HT1080 (cell line): ENCODE measurements at regions not wholly inside any gene's neighbourhood (a gene's known extent, or its start where the extent isn't known, plus 50 kb on each side); places are given as distances from the start of the nearest gene placed in this dataset.

Source experiments
- DNase-seq: peaks from one replicate; pipeline ENCODE4 v3.0.0-alpha.2; 2015; ENCODE audit warnings: low read depth

DNA sequence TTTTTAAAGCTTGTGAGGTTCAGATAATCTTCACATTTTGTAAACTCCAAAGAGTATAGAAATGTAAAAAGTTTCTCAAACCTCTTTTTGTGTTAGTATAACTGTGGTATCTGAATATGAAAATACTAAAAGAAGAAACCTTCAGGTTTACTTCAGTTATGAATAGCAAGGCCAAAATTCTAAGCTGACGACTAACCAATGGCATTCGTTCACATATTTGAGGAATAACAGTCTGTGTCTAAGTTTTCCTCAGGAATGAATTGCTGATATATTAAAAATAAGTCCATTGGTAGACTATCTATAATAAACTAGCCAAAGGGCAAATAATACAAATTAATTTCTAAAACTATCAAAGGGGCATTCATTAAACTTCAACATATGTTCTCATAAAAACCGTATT lies 206.0 kb downstream of the CXCL12 start:
- DNase-seq, result no peak

DNA sequence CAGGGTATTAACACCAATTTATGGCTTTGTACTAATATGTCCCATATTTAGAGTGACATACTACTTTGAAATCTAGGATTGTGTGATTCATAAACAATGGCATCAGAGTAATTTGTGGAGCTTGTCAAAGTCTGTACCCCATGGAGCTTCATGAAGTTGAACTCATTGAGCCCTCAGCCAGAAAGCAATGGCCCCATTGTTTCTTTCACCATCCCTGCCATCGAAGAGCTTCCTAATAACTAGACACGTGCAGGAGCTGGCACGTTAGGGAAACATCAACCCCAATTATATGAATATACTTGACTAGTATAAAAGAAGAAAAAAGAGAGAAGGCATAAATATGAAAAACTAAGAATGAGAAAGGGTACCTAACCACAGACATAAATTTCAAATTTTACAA lies 206.6 kb downstream of the CXCL12 start:
- no peak for DNase-seq

DNA sequence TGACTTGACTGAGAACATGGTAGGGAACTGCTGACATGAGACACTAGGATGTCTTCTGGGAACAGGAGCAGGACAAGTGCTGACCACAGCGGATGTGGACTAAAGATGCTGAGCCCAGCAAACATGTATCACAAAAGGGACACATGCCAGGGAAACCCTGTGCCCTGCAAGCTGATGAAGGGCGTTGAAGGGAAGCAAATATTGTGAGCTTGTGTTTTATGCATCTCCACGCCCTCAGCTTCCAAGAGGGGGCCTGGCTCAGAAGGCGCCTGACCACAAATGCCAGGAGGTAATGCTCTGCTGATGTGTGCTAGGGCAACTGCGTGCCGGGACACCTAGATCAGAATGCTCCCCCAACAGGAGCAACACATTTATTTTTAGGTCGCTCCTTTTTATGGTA lies 207.3 kb downstream of the CXCL12 start:
- DNase-seq, result no peak

DNA sequence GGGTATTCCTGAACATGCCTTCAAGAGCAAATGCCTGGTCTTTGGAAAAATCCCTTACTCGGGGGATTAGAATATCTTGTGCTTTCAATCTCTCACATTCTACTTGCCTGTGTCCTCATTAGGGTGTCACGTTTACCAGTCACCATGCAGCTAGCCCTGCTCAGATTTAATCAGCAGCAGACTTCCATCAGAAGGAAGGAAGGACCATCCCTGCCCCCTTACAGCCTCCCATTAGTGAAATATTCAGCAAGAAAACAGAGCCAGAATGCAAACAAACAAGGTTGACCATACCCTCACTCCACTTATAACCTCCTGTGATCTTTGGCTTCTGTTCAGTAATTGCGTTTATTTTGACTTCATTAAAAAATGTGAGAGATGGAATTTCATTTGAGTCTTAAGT lies 208.6 kb downstream of the CXCL12 start:
- DNase-seq, result no peak

DNA sequence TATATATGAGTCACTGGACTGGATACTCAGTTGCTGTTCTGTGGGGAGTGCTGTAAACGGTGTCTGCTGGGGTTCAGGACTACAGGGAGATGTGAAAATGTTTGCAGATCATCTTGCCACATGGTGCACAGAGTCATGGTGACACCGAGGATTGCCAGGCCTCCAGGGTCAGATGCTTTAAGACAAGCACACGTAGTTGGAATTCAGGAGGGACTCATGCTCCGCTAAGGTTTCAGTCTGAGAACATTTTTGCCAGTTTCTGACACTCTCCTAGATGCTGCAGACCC lies 211.3 kb downstream of the CXCL12 start:
- DNase-seq, result no peak

DNA sequence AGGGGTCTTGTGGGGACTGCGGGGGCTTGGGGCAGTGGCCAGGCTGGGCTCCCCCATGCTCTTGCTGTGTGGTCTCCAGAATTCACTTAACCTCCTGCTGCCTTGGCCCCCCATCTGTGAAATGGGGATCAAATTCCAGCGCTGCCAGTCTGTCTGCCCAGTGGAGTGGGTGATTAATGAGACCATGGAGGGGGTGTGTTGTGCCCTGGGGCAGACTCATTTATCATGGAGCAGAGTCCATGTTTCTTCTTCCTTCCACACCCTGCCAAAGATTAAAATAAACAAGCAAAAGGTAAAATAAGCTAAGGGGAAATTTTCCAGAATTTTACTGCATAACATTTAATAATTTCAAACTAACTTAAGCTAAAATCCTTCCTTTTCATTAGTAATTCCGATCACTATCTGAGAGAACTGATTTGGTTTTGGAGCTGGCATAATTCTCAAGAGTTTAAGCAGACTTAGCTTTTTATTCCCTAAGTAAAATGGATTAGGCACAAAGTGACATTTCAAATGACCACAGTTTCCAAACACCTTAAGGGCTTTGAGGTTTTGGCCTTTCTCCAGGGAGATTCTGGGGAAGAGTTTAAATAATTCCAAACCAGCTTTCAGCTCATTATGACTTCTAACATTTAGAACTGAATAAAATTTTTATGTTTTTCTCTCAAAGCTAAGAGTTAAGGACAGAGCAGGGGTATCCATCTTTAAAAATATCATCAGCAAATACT lies 211.9 kb downstream of the CXCL12 start:
- no peak for DNase-seq

DNA sequence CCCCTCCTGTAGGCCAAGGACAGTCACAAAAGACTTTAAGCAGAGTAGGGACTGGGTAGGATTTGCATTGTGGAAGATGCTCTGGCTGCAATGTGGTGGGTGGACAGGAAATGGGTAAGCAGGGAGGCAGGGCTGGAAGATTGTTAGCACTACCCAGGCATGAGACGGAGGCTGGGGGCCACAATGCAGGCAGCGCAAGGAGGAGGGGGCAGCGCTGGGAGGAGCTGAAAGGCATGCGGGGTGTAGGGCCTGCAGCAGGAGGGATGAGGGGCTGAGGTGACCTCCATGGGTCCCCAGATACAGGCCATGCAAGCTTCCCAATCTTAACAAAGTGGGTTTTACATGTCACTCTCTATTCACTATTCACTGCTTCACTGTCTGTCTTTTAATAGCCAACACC lies 213.1 kb downstream of the CXCL12 start:
- no peak for DNase-seq

DNA sequence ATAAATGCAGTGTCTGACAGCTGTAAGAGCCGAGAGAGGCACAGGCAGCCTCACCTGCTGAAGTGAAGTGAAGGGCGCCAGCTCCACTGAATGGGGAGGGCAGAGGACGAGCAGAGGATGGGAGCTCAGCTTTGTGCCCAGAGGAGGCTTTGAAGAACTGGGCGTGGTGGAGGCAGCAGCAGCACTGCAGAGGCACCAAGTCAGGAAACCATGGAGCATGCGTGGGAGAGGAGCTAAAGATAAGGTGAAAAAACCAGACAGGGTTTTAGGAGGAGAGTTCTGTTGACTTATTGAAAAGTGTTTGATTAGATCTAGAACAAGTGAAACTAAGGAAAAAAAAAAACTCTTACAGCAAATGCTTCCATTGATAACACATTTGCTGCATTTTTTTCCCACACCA lies 216.4 kb downstream of the CXCL12 start:
- no peak for DNase-seq

DNA sequence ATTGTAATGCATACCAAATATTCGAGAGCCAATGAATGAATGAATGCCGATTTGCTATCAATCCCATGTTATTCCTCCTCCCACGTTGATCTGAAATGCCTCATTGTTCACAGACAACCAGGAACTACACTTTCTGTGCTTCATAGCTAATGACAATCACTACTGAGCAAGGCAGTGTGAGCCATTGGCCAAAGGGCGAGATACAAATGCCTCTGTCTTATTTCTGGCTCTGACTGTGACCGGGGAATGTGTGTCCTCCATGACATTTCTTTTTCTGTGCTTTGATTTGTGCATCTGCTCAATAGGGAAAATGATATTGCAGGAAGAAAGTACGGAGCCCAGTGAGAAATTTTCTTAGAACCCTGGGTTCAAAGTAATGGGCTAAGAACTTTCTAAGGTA lies 217.1 kb downstream of the CXCL12 start:
- no peak for DNase-seq

DNA sequence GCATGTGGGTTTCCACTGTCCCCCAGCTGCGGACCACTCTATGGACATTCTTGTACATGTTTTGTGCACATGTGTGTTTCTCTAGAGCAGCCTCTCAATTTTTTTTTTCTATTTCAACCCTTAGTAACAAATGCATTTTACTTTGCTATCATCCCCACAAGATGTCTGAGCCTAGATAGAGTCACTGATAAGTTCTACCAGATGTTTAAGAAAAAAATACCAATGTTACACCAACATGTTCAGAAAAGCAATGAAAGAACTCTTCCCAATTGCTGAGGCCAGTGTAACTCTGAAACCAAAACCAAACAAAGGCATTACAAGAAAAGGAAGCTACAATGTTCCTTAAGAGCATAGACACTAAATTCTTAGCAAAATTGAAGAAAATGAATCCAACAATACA lies 218.5 kb downstream of the CXCL12 start:
- no peak for DNase-seq

DNA sequence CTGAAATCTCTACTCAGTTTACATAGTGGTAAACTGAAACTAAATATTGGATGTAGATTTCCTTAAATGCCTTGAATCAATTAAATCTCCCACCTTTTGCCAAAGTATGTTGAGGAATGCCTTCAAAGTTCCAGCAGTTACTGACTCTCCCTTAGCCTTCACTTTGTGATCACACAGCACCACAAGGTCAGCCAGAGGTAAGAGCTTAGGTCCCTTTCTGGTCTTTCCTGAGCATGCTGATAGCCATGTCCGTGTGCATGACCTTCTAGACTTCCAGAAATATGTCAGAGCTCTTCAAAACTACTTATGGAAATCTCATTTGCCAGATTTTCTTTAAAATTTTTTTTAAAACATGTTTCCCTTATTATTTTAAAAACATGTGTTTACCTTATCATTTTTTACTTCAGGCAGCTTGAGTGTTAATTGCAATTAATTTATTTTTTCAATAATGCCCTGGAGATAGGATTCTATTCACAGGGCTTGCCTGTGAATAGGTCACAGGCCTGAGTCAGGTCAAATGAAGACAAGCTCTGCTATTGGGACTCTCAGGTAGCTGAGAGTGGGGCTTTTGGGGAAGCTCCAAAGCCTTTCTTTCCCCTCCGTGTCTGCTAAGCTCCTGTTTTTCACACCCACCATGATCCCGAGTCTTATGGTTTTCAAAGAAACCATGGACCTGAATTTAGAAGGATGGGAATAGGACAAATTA lies 220.5 kb downstream of the CXCL12 start:
- no peak for DNase-seq

DNA sequence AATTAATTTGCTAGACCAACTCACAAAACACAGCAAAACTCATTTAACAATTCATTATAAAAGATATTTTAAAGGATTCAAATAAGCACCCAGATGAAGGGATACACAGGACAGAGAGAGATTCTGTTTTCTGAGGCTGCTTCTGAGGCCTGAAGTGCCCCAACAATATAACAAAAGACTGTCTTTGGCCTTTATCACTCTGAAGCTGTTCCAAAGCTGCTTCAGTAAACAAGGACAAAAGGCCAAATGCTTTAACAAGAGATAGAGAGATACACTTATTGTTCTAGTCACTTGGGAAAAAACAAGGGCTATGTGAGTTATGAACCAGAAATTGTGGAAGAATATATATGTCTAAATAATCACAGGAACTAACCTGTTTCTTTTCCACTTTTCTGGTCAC lies 223.7 kb downstream of the CXCL12 start:
- no peak for DNase-seq

DNA sequence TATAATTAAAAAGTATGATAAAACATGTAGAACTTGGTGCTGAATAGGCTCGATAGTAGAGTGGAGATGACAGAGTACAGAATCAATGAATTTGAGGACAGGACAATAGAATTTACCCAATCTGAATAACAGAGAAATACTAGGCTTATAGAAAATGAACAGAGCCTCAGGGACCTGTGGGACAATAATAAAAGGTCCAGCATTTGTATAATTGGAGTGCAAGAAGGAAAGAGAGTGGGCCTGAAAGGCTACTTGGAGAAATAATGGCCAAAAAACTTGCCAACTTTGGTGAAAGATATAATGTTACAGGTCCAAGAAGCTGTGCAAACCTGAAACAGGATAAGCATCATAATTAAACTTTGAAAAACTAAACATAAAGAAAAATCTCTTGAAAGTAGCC lies 227.3 kb downstream of the CXCL12 start:
- DNase-seq, result no peak

DNA sequence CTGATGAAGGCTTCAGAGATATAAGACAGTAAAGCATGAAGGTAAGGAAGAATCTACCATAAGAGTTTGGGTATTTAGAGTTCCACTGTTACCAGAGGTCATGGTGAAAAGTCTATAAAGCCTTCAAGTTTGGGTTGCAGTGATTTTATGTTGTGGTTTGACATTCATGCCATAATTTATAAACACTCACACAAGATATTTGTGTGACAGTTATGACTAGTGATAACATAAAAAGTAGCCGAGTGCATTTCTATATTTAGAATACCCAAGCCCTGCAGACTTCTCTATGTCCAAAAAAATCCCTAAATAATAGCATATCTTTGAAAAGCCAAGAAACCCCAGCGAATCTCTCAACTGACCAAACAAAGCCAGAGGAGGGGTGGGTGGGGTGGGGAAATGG lies 229.9 kb downstream of the CXCL12 start:
- DNase-seq, result no peak

DNA sequence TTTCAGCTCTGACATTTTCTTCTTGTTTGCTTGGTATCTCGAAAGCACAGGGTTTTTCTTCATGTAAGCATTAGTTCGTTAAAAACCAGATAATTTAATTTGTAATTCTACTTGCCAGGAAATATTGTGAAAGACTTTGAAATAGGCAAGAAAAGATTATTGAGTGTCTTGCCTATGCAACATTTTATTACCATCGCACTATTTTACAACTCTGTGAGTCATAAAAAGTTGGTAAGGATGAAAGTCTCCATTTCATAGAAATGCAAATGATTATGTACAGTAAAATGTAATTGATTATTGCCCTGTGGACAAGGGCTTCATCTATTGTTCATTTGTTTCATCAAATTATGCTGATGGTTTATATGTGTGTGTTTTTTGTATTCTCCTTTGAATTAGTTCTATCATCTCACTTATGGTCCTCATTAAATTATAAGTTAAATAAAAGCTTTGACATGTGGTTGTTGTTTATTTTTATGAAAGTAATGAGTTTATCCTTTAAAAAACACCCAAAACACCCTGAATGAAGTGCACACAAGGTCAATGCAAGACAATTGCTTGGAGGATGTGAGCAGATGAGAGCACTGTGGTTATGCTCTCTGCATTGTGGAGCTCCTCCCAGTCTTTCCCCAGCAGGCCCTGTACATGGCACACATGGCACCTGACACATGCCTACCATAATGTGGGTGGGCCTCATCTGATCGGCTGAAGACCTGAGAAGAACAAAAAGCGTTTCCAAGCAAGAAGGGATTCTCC lies 230.8 kb downstream of the CXCL12 start:
- no peak for DNase-seq

DNA sequence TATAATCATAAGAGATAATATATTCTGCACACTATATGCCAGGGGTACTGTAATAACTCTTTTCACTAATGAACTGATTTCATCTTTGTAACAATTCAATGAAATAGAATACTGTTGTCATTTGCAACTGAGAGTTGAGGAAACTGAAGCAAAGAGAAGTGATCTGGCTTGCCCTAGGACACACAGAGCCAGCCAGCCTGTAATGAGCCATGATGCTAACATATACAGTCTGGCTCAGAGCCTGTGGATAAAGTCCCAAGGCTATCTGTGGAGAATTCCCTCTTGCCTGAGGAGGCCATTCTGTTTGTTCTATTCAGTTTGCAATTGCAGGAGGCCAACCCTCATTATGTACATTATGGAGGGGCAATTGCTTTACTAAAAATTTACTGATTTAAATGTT lies 241.3 kb downstream of the CXCL12 start:
- no peak for DNase-seq

DNA sequence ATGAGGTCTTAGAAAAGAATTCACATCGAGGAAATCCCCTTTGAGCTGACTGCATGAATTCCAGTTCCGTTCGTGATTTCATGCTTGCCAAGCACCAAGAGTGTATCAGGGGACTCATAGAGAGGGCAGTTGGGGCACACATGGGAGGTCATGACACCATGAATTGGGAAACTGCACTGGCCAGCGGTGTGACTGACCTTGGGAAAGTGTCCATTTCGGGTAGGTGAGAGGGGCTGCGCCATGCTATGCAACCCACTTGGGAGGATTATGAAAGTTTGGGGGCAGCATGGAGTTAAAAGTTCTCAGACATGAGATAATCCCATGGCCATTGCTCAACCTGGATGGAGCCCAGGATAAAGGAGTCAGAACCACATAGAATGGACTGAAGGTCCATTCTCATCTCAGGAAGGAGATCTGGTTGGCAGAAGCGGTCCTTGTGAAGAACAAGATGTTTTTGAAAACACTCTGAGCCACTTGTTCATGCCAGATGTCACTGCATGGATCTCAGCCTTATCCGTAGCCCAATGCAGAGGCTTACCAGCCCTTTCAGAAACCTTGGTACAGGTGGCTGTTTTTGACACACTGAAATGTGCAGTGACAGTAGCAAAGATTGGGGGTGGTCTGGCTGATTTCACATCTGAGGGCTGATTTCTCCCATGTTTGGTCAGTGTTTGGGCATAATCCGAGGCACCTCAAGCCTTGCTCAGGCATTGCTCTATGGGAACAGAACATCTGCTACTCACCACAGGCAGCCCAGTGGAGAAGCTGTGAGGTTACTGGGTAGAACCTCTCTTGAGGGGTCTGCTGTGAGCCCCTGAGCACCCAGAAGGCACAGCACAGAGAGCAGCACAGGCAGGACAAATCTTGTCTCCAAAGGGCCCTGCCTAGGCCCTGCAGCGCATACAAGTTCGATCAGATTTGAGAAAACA lies 252.3 kb downstream of the CXCL12 start:
- DNase-seq, result no peak

DNA sequence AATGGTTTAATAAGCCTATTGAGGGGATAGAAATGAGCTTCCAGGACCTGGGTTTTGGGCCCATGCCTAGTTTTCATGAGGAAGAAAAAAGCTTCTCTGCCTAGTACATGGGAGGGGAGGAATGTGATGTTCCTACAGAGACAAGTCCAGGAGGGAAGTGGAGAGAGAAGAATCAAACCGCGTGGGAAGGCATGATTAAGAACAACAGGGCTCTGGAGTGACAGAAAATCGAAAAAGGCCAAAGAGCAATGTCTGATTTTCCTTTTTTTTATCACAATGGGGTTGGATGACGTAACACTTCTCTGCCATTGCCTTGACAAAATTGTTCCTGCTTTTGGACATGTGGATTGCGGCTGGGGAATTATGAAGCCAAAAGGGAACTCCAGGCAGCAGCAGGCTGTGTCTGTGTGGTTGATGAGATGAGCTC lies 258.6 kb downstream of the CXCL12 start:
- DNase-seq, result no peak

DNA sequence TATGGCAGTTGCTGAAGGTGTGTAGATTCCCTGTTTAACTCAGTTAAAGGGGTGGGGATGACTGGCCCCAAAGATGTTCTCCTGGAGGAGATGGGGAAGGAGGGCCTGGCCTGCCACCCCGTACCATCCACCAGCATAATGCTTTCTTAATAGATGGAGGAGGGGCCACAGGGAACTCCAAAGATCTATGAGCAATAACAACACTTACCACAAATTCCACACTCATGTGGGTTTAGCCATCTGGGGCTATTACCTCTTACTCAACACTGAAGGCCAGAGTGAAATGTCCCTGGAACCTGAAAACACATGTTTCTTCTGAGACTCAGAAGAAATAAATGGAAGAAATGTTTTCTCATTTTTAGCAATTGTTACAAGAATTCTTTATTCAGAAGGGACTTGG lies 259.0 kb downstream of the CXCL12 start:
- no peak for DNase-seq

DNA sequence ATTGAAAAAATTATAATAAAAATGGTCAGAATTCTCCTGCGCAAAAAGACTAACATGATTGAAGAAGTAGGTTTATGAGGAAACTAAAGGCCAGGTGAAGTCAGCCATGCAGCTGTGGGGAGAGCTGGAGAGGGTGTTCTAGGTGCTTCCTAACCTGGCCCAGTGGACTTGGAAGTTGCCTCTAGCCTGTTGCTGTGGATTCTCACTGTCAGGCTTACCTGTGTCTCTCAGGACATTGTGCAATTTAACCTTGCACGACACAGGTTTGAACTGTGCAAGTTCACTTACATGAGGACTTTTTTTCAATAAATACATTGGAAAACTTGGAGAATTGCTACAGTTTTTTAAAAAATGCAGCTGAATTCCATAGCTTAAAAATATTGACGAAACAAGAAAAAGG lies 266.4 kb downstream of the CXCL12 start:
- no peak for DNase-seq

DNA sequence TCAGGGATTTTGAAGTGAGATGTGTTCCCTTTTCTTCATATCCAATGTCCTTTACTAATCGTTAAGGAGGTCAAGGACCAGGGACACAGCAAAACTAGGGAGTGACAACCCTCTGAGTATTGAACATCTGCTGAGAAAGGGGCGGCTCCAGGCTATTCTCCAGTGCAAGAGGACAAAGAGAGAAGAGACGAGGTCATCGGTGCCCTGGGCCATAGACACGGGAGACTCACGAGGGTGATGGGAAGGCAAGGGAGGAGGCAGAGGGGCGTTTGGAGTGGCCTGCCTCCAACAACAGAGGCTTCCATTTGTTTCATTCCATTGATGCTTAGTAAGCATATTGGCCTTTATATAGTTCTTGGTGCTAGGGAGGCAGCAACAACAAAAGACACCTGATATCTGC lies 268.4 kb downstream of the CXCL12 start:
- no peak for DNase-seq

DNA sequence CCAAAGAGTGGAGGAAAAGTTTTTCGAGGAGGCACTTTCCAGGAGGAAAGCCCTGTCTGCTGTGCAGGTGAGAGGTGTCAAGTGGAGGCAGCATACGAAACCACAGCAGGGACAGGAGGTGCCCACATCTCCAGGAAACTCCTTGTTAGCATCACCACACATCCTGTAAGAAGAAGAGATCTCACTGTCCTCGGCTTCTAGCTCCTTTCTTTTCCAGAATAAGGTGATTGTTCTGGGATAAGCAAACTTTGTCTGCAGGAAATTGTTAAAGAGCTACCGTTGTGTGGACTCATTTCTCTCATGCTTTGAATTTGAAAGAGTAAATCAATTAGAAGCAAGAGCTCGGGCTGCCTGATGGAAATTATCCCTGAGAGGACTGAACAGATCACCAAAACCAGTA lies 269.4 kb downstream of the CXCL12 start:
- DNase-seq, result no peak
